CD14-positive monocyte (primary cell): ENCODE measurements at regions not wholly inside any gene's neighbourhood (a gene's known extent, or its start where the extent isn't known, plus 50 kb on each side); places are given as distances from the start of the nearest gene placed in this dataset.

Experiments
- DNase-seq, 3 donors: peaks; one replicate each; pipeline ENCODE4 v3.0.0-alpha.2; 2011 to 2022
- H2AFZ ChIP-seq: 2 replicates; pipeline ENCODE4 v1.6.0; 2012; ENCODE audit warnings: mild to moderate bottlenecking, low read depth, low read length, inconsistent platforms; ENCODE audit not compliant: insufficient read depth, poor library complexity, severe bottlenecking
- H3K27ac ChIP-seq, 2 donors: 1 replicate in 1 of 2; 2 replicates in 1 of 2; pipeline ENCODE4 v1.5.1; 2012 to 2013; ENCODE audit warnings: low read length in 2 of 2, control low read depth in 1 of 2, inconsistent platforms in 1 of 2, low read depth in 1 of 2, mild to moderate bottlenecking in 1 of 2
- H3K27me3 ChIP-seq, 2 donors: one replicate each; pipeline versions ENCODE4 v1.6.0 to v1.6.1; 2011 to 2013; ENCODE audit warnings: low read length in 2 of 2; ENCODE audit not compliant: control insufficient read depth in 2 of 2, insufficient read depth in 2 of 2
- H3K36me3 ChIP-seq, 2 donors: replicated peaks in 1 of 2; 1 replicate in 1 of 2; 2 replicates in 1 of 2; pipeline versions ENCODE4 v1.5.1 to v1.6.1; 2012 to 2013; ENCODE audit warnings: low read length in 2 of 2, control low read depth in 1 of 2, inconsistent platforms in 1 of 2, mild to moderate bottlenecking in 1 of 2; ENCODE audit not compliant: insufficient read depth in 2 of 2, control insufficient read depth in 1 of 2
- H3K4me1 ChIP-seq, 2 donors: 1 replicate in 1 of 2; 2 replicates in 1 of 2; pipeline versions ENCODE4 v1.5.1 to v1.6.1; 2012 to 2013; ENCODE audit warnings: low read length in 2 of 2, control low read depth in 1 of 2, inconsistent platforms in 1 of 2, mild to moderate bottlenecking in 1 of 2, moderate library complexity in 1 of 2; ENCODE audit not compliant: insufficient read depth in 2 of 2, control insufficient read depth in 1 of 2
- H3K4me2 ChIP-seq: replicated peaks from 2 replicates; pipeline ENCODE3; 2012; ENCODE audit warnings: low read length, moderate library complexity, mild to moderate bottlenecking; ENCODE audit not compliant: poor library complexity, severe bottlenecking; ENCODE audit errors: extremely low read depth
- H3K4me3 ChIP-seq, 3 experiments: fragments of 200-600 bp in 1 of 3; sonication (generic) in 1 of 3; replicated peaks in 1 of 3; 1 replicate in 2 of 3; 2 replicates in 1 of 3; pipeline ENCODE4 v1.5.1; 2011 to 2013; ENCODE audit warnings: low read length in 3 of 3, mild to moderate bottlenecking in 3 of 3, control low read depth in 2 of 3, low read depth in 2 of 3, inconsistent platforms in 1 of 3, moderate library complexity in 1 of 3
- H3K79me2 ChIP-seq: 2 replicates; pipeline ENCODE4 v1.6.0; 2012; ENCODE audit warnings: mild to moderate bottlenecking, control low read depth, inconsistent platforms, low read length, moderate library complexity; ENCODE audit not compliant: insufficient read depth
- H3K9ac ChIP-seq: 2 replicates; pipeline ENCODE4 v1.6.0; 2017; ENCODE audit warnings: low read length, mild to moderate bottlenecking; ENCODE audit not compliant: insufficient read depth, poor library complexity, severe bottlenecking
- H3K9me3 ChIP-seq, 2 donors: replicated peaks in 1 of 2; 1 replicate in 1 of 2; 2 replicates in 1 of 2; pipeline versions ENCODE4 v1.5.1 to v1.6.1; 2012 to 2013; ENCODE audit warnings: low read length in 2 of 2, control low read depth in 1 of 2; ENCODE audit not compliant: control insufficient read depth in 1 of 2, insufficient read depth in 1 of 2
- H4K20me1 ChIP-seq: 2 replicates; pipeline ENCODE4 v1.6.0; 2012; ENCODE audit warnings: mild to moderate bottlenecking, low read length, control low read depth, moderate library complexity; ENCODE audit not compliant: insufficient read depth
- H3K27ac Mint-ChIP-seq, 7 donors: one replicate each; pipeline ENCODE4 v1.8.0; 2020; ENCODE audit warnings: mild to moderate bottlenecking in 7 of 7, mixed read lengths in 7 of 7, moderate library complexity in 6 of 7, inconsistent platforms in 2 of 7
- H3K27me3 Mint-ChIP-seq, 3 donors: one replicate each; pipeline ENCODE4 v1.8.0; 2021 to 2022; ENCODE audit warnings: low read depth in 3 of 3, mild to moderate bottlenecking in 3 of 3, mixed read lengths in 3 of 3, moderate library complexity in 3 of 3, inconsistent platforms in 1 of 3
- H3K36me3 Mint-ChIP-seq, 2 donors: one replicate each; pipeline ENCODE4 v1.8.0; 2020; ENCODE audit warnings: mixed read lengths in 2 of 2, inconsistent platforms in 1 of 2, mild to moderate bottlenecking in 1 of 2
- H3K4me1 Mint-ChIP-seq: one replicate; pipeline ENCODE4 v1.8.0; 2020; ENCODE audit warnings: mild to moderate bottlenecking, mixed read lengths
- H3K4me3 Mint-ChIP-seq, 2 donors: one replicate each; pipeline ENCODE4 v1.8.0; 2020; ENCODE audit warnings: mild to moderate bottlenecking in 2 of 2, mixed read lengths in 2 of 2, moderate library complexity in 1 of 2
- H3K9me3 Mint-ChIP-seq, 7 donors: one replicate each; pipeline ENCODE4 v1.8.0; 2020 to 2022; ENCODE audit warnings: mixed read lengths in 7 of 7, mild to moderate bottlenecking in 6 of 7, moderate library complexity in 6 of 7, inconsistent platforms in 2 of 7
- CTCF ChIP-seq: fragments of 200-600 bp; IDR thresholded peaks from one replicate; pipeline ENCODE4 v1.8.0; 2022; ENCODE audit warnings: antibody characterized with exemption, mild to moderate bottlenecking
- WGBS: methylation state at CpG from one replicate; pipeline ENCODE4 v1.1.5; 2013; ENCODE audit warnings: missing lambda C conversion rate; ENCODE audit not compliant: insufficient coverage; 5-methylcytosine and 5-hydroxymethylcytosine counted together
- intact Hi-C, 2 donors: fragments of 100-400 bp; cut with micrococcal nuclease; formaldehyde crosslinking; loops; one replicate each; pipeline versions ENCODE4 v1.15.0 to v1.15.1; 2023

GRCh38 chr1:229990326-229990725, 76.7 kb upstream of the GALNT2 start:
- DNase-seq, result no peak
- H3K9me3 Mint-ChIP-seq, result no peaks in the 10 kb centered on the region
- intact Hi-C loops, result no loop called here

GRCh38 chr1:229991104-229991513, 75.9 kb upstream of the GALNT2 start:
- Mint-ChIP-seq H3K27ac (no peak overlapping the region), H3K4me3 (no peak overlapping the region), H3K4me1 (peaks cover 3% of the 10 kb centered on the region), H3K9me3 (no peaks in the 10 kb centered on the region), H3K27me3 (peaks cover 0 to 9% (median 1%) of the 10 kb centered on the region in 3 donors), H3K36me3 (no peaks in the 10 kb centered on the region)
- H3K27me3 ChIP-seq, result no peaks in the 10 kb centered on the region
- H3K9me3 ChIP-seq, result peaks cover 0 to under 1% of the 10 kb centered on the region in 2 donors
- no peak for TF ChIP-seq CTCF
- H3K4me3 ChIP-seq, result no peak overlapping the region
- H3K4me1 ChIP-seq, result no peaks in the 10 kb centered on the region
- no peak overlapping the region for H3K9ac ChIP-seq
- intact Hi-C loops, result no loop called here
- no peaks in the 10 kb centered on the region for H3K36me3 ChIP-seq
- H3K79me2 ChIP-seq, result no peaks in the 10 kb centered on the region
- no peak overlapping the region for H3K27ac ChIP-seq
- H4K20me1 ChIP-seq, result no peaks in the 10 kb centered on the region
- WGBS, result 97% methylated on average over 5 of the region's 8 CpGs
- no peak for DNase-seq
- H2AFZ ChIP-seq, result no peak overlapping the region
- H3K4me2 ChIP-seq, result no peak overlapping the region

More at GRCh38 chr1:229990326-229990725, 76.7 kb upstream of the GALNT2 start:
- Histone ChIP-seq H4K20me1 (no peaks in the 10 kb centered on the region), H2AFZ (no peak overlapping the region), H3K4me3 (no peak overlapping the region), H3K27me3 (no peaks in the 10 kb centered on the region), H3K4me2 (no peak overlapping the region), H3K79me2 (no peaks in the 10 kb centered on the region), H3K9me3 (no peaks in the 10 kb centered on the region), H3K36me3 (no peaks in the 10 kb centered on the region), H3K27ac (no peak overlapping the region), H3K9ac (no peak overlapping the region), H3K4me1 (no peaks in the 10 kb centered on the region)
- H3K36me3 Mint-ChIP-seq, result no peaks in the 10 kb centered on the region
- TF ChIP-seq CTCF, result no peak
- peaks cover 0 to 9% (median 1%) of the 10 kb centered on the region in 3 donors for H3K27me3 Mint-ChIP-seq
- H3K4me1 Mint-ChIP-seq, result peaks cover 7% of the 10 kb centered on the region
- no peak overlapping the region for H3K27ac Mint-ChIP-seq
- 100% methylated on average over 4 of the region's 8 CpGs for WGBS
- H3K4me3 Mint-ChIP-seq, result no peak overlapping the region
